H9 (cell line): ENCODE measurements at regions not wholly inside any gene's neighbourhood (a gene's known extent, or its start where the extent isn't known, plus 50 kb on each side); places are given as distances from the start of the nearest gene placed in this dataset.

ENCODE experiments used
- DNase-seq: peaks from one replicate; pipeline ENCODE4 v3.0.0-alpha.2; 2017
- H2AFZ ChIP-seq: one replicate; pipeline ENCODE4 v1.6.1; 2013; ENCODE audit warnings: mild to moderate bottlenecking, low read length, control low read depth, moderate library complexity
- H2AK5ac ChIP-seq: 2 replicates; pipeline ENCODE4 v1.6.1; 2013; ENCODE audit warnings: low read length, control low read depth, mixed read lengths; ENCODE audit not compliant: insufficient read length
- H2BK120ac ChIP-seq: one replicate; pipeline ENCODE4 v1.6.1; 2013; ENCODE audit warnings: low read depth, mild to moderate bottlenecking, low read length, control low read depth, inconsistent platforms; ENCODE audit not compliant: poor library complexity, severe bottlenecking
- H2BK12ac ChIP-seq: 2 replicates; pipeline ENCODE4 v1.6.1; 2013; ENCODE audit warnings: low read length, control low read depth, mixed read lengths, low read depth; ENCODE audit not compliant: insufficient read length
- H2BK15ac ChIP-seq: 2 replicates; pipeline ENCODE4 v1.6.1; 2013; ENCODE audit warnings: low read depth, low read length, control low read depth
- H2BK20ac ChIP-seq: one replicate; pipeline ENCODE4 v1.6.1; 2013; ENCODE audit warnings: low read depth, mild to moderate bottlenecking, low read length, control low read depth, inconsistent platforms; ENCODE audit not compliant: poor library complexity, severe bottlenecking
- H2BK5ac ChIP-seq: 2 replicates; pipeline ENCODE4 v1.6.1; 2013; ENCODE audit warnings: low read length, control low read depth, mixed read lengths; ENCODE audit not compliant: insufficient read length
- H3K14ac ChIP-seq: 2 replicates; pipeline ENCODE4 v1.6.1; 2013; ENCODE audit warnings: low read length, control low read depth; ENCODE audit not compliant: insufficient read depth
- H3K18ac ChIP-seq: 2 replicates; pipeline ENCODE4 v1.6.1; 2013; ENCODE audit warnings: low read depth, mild to moderate bottlenecking, mixed read lengths, low read length, control low read depth; ENCODE audit not compliant: insufficient read length
- H3K23ac ChIP-seq: 2 replicates; pipeline ENCODE4 v1.6.1; 2013; ENCODE audit warnings: low read length, control low read depth, mixed read lengths, low read depth; ENCODE audit not compliant: insufficient read length
- H3K23me2 ChIP-seq: 2 replicates; pipeline ENCODE4 v1.6.1; 2013; ENCODE audit warnings: low read depth, mild to moderate bottlenecking, mixed read lengths, low read length, control low read depth; ENCODE audit not compliant: insufficient read length, poor library complexity, severe bottlenecking
- H3K27ac ChIP-seq: 2 replicates; pipeline ENCODE4 v1.5.1; 2013; ENCODE audit warnings: low read length, control low read depth, mixed read lengths, low read depth; ENCODE audit not compliant: insufficient read length
- H3K27me3 ChIP-seq: 2 replicates; pipeline ENCODE4 v1.6.1; 2013; ENCODE audit warnings: low read length, control low read depth, inconsistent platforms; ENCODE audit not compliant: insufficient read depth
- H3K4ac ChIP-seq: 2 replicates; pipeline ENCODE4 v1.6.1; 2013; ENCODE audit warnings: low read depth, mild to moderate bottlenecking, control low read depth, inconsistent platforms, low read length, moderate library complexity
- H3K4me1 ChIP-seq: 2 replicates; pipeline ENCODE4 v1.6.1; 2013; ENCODE audit warnings: low read length, control low read depth, inconsistent platforms; ENCODE audit not compliant: insufficient read depth
- H3K4me2 ChIP-seq: 2 replicates; pipeline ENCODE4 v1.6.1; 2013; ENCODE audit warnings: low read length, control low read depth, mixed read lengths; ENCODE audit not compliant: insufficient read length, insufficient read depth
- H3K56ac ChIP-seq: 2 replicates; pipeline ENCODE4 v1.6.1; 2013; ENCODE audit warnings: low read depth, mild to moderate bottlenecking, mixed read lengths, low read length, control low read depth; ENCODE audit not compliant: insufficient read length
- H3K79me1 ChIP-seq: 2 replicates; pipeline ENCODE4 v1.6.1; 2013; ENCODE audit warnings: low read depth, mild to moderate bottlenecking, moderate library complexity, low read length, control low read depth, inconsistent platforms; ENCODE audit not compliant: insufficient read depth, poor library complexity, severe bottlenecking
- H3K79me2 ChIP-seq: 2 replicates; pipeline ENCODE4 v1.6.1; 2013; ENCODE audit warnings: low read length, control low read depth, inconsistent platforms; ENCODE audit not compliant: insufficient read depth
- H3K9ac ChIP-seq: 2 replicates; pipeline ENCODE4 v1.6.1; 2013; ENCODE audit warnings: low read length, control low read depth, mixed read lengths; ENCODE audit not compliant: insufficient read length; ENCODE audit errors: extremely low read depth
- H3K9me3 ChIP-seq: one replicate; pipeline ENCODE4 v1.6.1; 2013; ENCODE audit warnings: low read depth, low read length, inconsistent platforms; ENCODE audit not compliant: control insufficient read depth
- H3T11ph ChIP-seq: one replicate; pipeline ENCODE4 v1.6.1; 2013; ENCODE audit warnings: mild to moderate bottlenecking, low read length, control low read depth, inconsistent platforms
- H4K20me1 ChIP-seq: one replicate; pipeline ENCODE4 v1.6.1; 2013; ENCODE audit not compliant: control insufficient read depth, insufficient read length, insufficient read depth
- H4K5ac ChIP-seq: 2 replicates; pipeline ENCODE4 v1.6.1; 2013; ENCODE audit warnings: low read depth, mild to moderate bottlenecking, mixed read lengths, low read length, control low read depth; ENCODE audit not compliant: insufficient read length
- H4K8ac ChIP-seq: replicated peaks from 2 replicates; pipeline ENCODE4 v1.6.1; 2013; ENCODE audit warnings: low read length, control low read depth, mixed read lengths, low read depth; ENCODE audit not compliant: insufficient read length
- H4K91ac ChIP-seq: 2 replicates; pipeline ENCODE4 v1.6.1; 2013; ENCODE audit warnings: low read depth, mild to moderate bottlenecking, moderate library complexity, mixed read lengths, low read length, control low read depth; ENCODE audit not compliant: insufficient read length
- H3K27ac Mint-ChIP-seq, 3 experiments: 2 replicates in 2 of 3; 3 replicates in 1 of 3; pipeline ENCODE4 v1.8.0; 2020 to 2021; ENCODE audit warnings: mixed read lengths in 3 of 3, mild to moderate bottlenecking in 1 of 3, moderate library complexity in 1 of 3
- H3K27me3 Mint-ChIP-seq: 2 replicates; pipeline ENCODE4 v1.8.0; 2021; ENCODE audit warnings: low read depth, mild to moderate bottlenecking, moderate library complexity, mixed read lengths
- H3K36me3 Mint-ChIP-seq, 3 experiments: 2 replicates in 2 of 3; 3 replicates in 1 of 3; pipeline ENCODE4 v1.8.0; 2020 to 2021; ENCODE audit warnings: low read depth in 3 of 3, mixed read lengths in 3 of 3; ENCODE audit not compliant: insufficient read depth in 1 of 3
- H3K4me1 Mint-ChIP-seq, 2 experiments: 2 replicates each; pipeline ENCODE4 v1.8.0; 2020; ENCODE audit warnings: mixed read lengths in 2 of 2
- H3K4me3 Mint-ChIP-seq, 2 experiments: 2 replicates in 1 of 2; 3 replicates in 1 of 2; pipeline ENCODE4 v1.8.0; 2020 to 2021; ENCODE audit warnings: mild to moderate bottlenecking in 2 of 2, mixed read lengths in 2 of 2, moderate library complexity in 1 of 2
- H3K9me3 Mint-ChIP-seq, 2 experiments: 2 replicates in 1 of 2; 3 replicates in 1 of 2; pipeline ENCODE4 v1.8.0; 2020; ENCODE audit warnings: mild to moderate bottlenecking in 2 of 2, mixed read lengths in 2 of 2, moderate library complexity in 1 of 2
- WGBS: extraction: QIAGEN DNeasy Blood & Tissue Kit; methylation state at CpG from one replicate; pipeline ENCODE4 v1.1.7; 2013; ENCODE audit warnings: missing lambda C conversion rate, low lambda C conversion rate, mixed read lengths; ENCODE audit not compliant: insufficient read length; ENCODE audit errors: extremely low coverage; 5-methylcytosine and 5-hydroxymethylcytosine counted together
- TF ChIP-seq, protein P1 (sequence below): fragments of 200-600 bp; sonication (generic); conservative IDR thresholded peaks from 3 replicates; pipeline ENCODE4 v1.8.0; 2021; ENCODE audit warnings: antibody characterized with exemption, mild to moderate bottlenecking

DNA sequence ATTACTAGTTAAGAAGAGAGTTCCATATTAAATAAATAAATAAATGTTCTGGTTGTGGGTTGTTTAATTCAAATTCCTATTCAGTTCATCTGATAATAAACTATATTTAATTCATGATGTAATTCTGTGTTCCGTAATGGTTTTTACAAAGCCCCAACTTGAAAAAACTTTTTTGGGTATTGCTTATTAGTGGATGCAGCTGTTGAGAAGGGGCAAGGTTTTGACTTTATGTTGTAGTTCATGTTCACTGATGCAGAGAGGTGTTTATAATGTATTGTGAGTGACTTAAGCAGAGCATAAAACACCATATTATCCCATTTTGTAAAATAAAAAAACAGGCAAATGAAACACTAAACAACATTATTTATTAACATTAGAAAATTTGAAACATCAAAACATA is 107.3 kb upstream of the TNFSF11 start:
- H3K4me3 Mint-ChIP-seq, result no peak overlapping the region
- Histone ChIP-seq H4K20me1 (no peaks in the 10 kb centered on the region), H3K18ac (no peak overlapping the region), H3K4me2 (no peak overlapping the region), H3K79me2 (no peaks in the 10 kb centered on the region), H3K23ac (no peak overlapping the region), H3K14ac (no peak overlapping the region), H4K8ac (no peak overlapping the region), H3K79me1 (no peaks in the 10 kb centered on the region), H3K27me3 (no peaks in the 10 kb centered on the region), H2BK20ac (no peak overlapping the region), H3K27ac (no peak overlapping the region), H3K23me2 (no peaks in the 10 kb centered on the region), H2BK5ac (no peak overlapping the region), H2AFZ (no peak overlapping the region), H3K4ac (no peak overlapping the region), H3K9me3 (no peaks in the 10 kb centered on the region), H2BK12ac (no peak overlapping the region), H3T11ph (no peak overlapping the region), H2AK5ac (no peak overlapping the region), H3K4me1 (no peaks in the 10 kb centered on the region), H4K91ac (no peak overlapping the region), H3K56ac (no peak overlapping the region), H2BK120ac (no peak overlapping the region), H2BK15ac (no peak overlapping the region), H4K5ac (no peak overlapping the region), H3K9ac (no peak overlapping the region)
- DNase-seq, result no peak
- H3K27ac Mint-ChIP-seq, result no peak overlapping the region
- peaks cover 19 to 22% of the 10 kb centered on the region in 2 experiments for H3K9me3 Mint-ChIP-seq
- no peaks in the 10 kb centered on the region for H3K27me3 Mint-ChIP-seq
- no CpG with 5 or more reads among the region's 1 CpG for WGBS
- TF ChIP-seq, protein P1, sequence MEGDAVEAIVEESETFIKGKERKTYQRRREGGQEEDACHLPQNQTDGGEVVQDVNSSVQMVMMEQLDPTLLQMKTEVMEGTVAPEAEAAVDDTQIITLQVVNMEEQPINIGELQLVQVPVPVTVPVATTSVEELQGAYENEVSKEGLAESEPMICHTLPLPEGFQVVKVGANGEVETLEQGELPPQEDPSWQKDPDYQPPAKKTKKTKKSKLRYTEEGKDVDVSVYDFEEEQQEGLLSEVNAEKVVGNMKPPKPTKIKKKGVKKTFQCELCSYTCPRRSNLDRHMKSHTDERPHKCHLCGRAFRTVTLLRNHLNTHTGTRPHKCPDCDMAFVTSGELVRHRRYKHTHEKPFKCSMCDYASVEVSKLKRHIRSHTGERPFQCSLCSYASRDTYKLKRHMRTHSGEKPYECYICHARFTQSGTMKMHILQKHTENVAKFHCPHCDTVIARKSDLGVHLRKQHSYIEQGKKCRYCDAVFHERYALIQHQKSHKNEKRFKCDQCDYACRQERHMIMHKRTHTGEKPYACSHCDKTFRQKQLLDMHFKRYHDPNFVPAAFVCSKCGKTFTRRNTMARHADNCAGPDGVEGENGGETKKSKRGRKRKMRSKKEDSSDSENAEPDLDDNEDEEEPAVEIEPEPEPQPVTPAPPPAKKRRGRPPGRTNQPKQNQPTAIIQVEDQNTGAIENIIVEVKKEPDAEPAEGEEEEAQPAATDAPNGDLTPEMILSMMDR, result no peak
- peaks cover 0 to 6% (median 4%) of the 10 kb centered on the region in 3 experiments; a peak in 3 of 7 replicates for H3K36me3 Mint-ChIP-seq
- H3K4me1 Mint-ChIP-seq, result no peaks in the 10 kb centered on the region
